ENCODE measurements at regions not wholly inside any gene's neighbourhood (a gene's known extent, or its start where the extent isn't known, plus 50 kb on each side); places are given as distances from the start of the nearest gene placed in this dataset.
"Not testable (repeated sequence)": the region's sequence is repeated elsewhere in the genome, so short reads cannot be mapped to it uniquely, and the experiment has no call there.

GRCh38 chr15:75792236-75792635 is 51.0 kb upstream of the UBE2Q2 start:
- peaks cover 30% of the 10 kb centered on the region for H3K27me3 Mint-ChIP-seq
- not testable (repeated sequence) for H3K9me3 Mint-ChIP-seq; H3K36me3 Mint-ChIP-seq; H3K4me1 Mint-ChIP-seq (ENCODE audit: unreplicated experiment); H3K4me3 Mint-ChIP-seq; H3K27ac Mint-ChIP-seq
- peak; percentile 49 for DNase-seq (ENCODE audit: extremely low spot score, unreplicated experiment)

GRCh38 chr15:75791337-75791713 is 51.9 kb upstream of the UBE2Q2 start:
- Mint-ChIP-seq H3K4me1 (ENCODE audit: unreplicated experiment) (peaks cover under 1% of the 10 kb centered on the region), H3K27ac (no peak overlapping the region), H3K9me3 (no peaks in the 10 kb centered on the region), H3K4me3 (no peak overlapping the region), H3K27me3 (peaks cover 30% of the 10 kb centered on the region), H3K36me3 (no peaks in the 10 kb centered on the region)
- no peak for TF ChIP-seq CTCF (conservative IDR thresholded peaks at IDR 0.05)
- peak; percentile 50 for DNase-seq (ENCODE audit: extremely low spot score, unreplicated experiment)

- Mint-ChIP-seq H3K36me3 (no peaks in the 10 kb centered on the region), H3K4me3 (no peak overlapping the region), H3K4me1 (ENCODE audit: unreplicated experiment) (peaks cover 5% of the 10 kb centered on the region), H3K27ac (no peak overlapping the region), H3K9me3 (no peaks in the 10 kb centered on the region), H3K27me3 (peaks cover 35% of the 10 kb centered on the region)
- TF ChIP-seq CTCF (conservative IDR thresholded peaks at IDR 0.05), result no peak
- peak; percentile 56 for DNase-seq (ENCODE audit: extremely low spot score, unreplicated experiment)
Measured at GRCh38 chr15:75790631-75791336, 52.5 kb upstream of the UBE2Q2 start.

- peak; percentile 51 for DNase-seq (ENCODE audit: extremely low spot score, unreplicated experiment)
- peaks cover 47% of the 10 kb centered on the region for H3K27me3 Mint-ChIP-seq
- H3K36me3 Mint-ChIP-seq, result no peaks in the 10 kb centered on the region
- no peak for TF ChIP-seq CTCF (conservative IDR thresholded peaks at IDR 0.05)
- H3K4me1 Mint-ChIP-seq (ENCODE audit: unreplicated experiment), result peaks cover 5% of the 10 kb centered on the region
- H3K9me3 Mint-ChIP-seq, result no peaks in the 10 kb centered on the region
- no peak overlapping the region for H3K27ac Mint-ChIP-seq
- no peak overlapping the region for H3K4me3 Mint-ChIP-seq
Measured at GRCh38 chr15:75786575-75786947, 56.7 kb upstream of the UBE2Q2 start.

GRCh38 chr15:75785771-75786574 is 57.3 kb upstream of the UBE2Q2 start:
- peaks cover 50% of the 10 kb centered on the region for H3K27me3 Mint-ChIP-seq
- DNase-seq (ENCODE audit: extremely low spot score, unreplicated experiment), result peak; percentile 71
- peak overlapping the region; percentile 44 for H3K4me3 Mint-ChIP-seq
- no peaks in the 10 kb centered on the region for H3K9me3 Mint-ChIP-seq
- H3K27ac Mint-ChIP-seq, result no peak overlapping the region
- TF ChIP-seq CTCF (conservative IDR thresholded peaks at IDR 0.05), result peak; percentile 62
- peaks cover 5% of the 10 kb centered on the region for H3K4me1 Mint-ChIP-seq (ENCODE audit: unreplicated experiment)
- H3K36me3 Mint-ChIP-seq, result no peaks in the 10 kb centered on the region

GRCh38 chr15:75784511-75785480 is 58.5 kb upstream of the UBE2Q2 start:
- H3K9me3 Mint-ChIP-seq; H3K4me1 Mint-ChIP-seq (ENCODE audit: unreplicated experiment); H3K27ac Mint-ChIP-seq; H3K36me3 Mint-ChIP-seq; H3K4me3 Mint-ChIP-seq: not testable (repeated sequence)
- DNase-seq (ENCODE audit: extremely low spot score, unreplicated experiment), result peak; percentile 54
- peaks cover 52% of the 10 kb centered on the region for H3K27me3 Mint-ChIP-seq

- not testable (repeated sequence) for H3K36me3 Mint-ChIP-seq; H3K4me3 Mint-ChIP-seq; H3K27ac Mint-ChIP-seq; H3K4me1 Mint-ChIP-seq (ENCODE audit: unreplicated experiment); H3K9me3 Mint-ChIP-seq
- peaks cover 54% of the 10 kb centered on the region for H3K27me3 Mint-ChIP-seq
- DNase-seq (ENCODE audit: extremely low spot score, unreplicated experiment), result peak; percentile 52
Measured at GRCh38 chr15:75783566-75783965, 59.7 kb upstream of the UBE2Q2 start.

All from type B pancreatic cell (in vitro differentiated cells).